ENCODE measurements at regions not wholly inside any gene's neighbourhood (a gene's known extent, or its start where the extent isn't known, plus 50 kb on each side); places are given as distances from the start of the nearest gene placed in this dataset.
"Not testable (repeated sequence)": the region's sequence is repeated elsewhere in the genome, so short reads cannot be mapped to it uniquely, and the experiment has no call there.

DNA sequence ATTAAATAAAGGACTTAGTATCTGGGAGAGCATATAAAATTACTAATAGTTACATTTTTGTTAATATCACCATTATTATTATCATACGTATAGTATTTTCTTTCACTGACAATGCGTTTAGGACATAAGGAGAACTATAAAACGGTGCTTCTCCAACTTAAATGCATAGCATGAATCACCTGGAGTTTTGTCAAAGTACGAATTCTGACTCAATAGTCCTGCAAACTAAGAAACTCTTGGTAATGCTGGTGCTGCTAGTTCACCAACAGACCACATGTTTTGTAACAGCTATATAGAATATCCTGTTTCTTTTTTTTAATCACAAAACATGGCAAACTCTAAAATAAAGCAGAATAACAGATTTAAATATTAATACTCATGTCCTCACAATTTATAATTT is 116.1 kb upstream of the ZNF717 start:
- TF ChIP-seq, protein P1, sequence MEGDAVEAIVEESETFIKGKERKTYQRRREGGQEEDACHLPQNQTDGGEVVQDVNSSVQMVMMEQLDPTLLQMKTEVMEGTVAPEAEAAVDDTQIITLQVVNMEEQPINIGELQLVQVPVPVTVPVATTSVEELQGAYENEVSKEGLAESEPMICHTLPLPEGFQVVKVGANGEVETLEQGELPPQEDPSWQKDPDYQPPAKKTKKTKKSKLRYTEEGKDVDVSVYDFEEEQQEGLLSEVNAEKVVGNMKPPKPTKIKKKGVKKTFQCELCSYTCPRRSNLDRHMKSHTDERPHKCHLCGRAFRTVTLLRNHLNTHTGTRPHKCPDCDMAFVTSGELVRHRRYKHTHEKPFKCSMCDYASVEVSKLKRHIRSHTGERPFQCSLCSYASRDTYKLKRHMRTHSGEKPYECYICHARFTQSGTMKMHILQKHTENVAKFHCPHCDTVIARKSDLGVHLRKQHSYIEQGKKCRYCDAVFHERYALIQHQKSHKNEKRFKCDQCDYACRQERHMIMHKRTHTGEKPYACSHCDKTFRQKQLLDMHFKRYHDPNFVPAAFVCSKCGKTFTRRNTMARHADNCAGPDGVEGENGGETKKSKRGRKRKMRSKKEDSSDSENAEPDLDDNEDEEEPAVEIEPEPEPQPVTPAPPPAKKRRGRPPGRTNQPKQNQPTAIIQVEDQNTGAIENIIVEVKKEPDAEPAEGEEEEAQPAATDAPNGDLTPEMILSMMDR (IDR thresholded peaks at IDR 0.05; ENCODE audit: low read depth, low read length), result not testable (repeated sequence)
- TF ChIP-seq EZH2phosphoT487 (IDR thresholded peaks at IDR 0.05; ENCODE audit: low read depth), result not testable (repeated sequence)

Data from OCI-LY3 (cell line).